HG03280 (cell line): ENCODE measurements at regions not wholly inside any gene's neighbourhood (a gene's known extent, or its start where the extent isn't known, plus 50 kb on each side); places are given as distances from the start of the nearest gene placed in this dataset.
"Not testable (repeated sequence)": the region's sequence is repeated elsewhere in the genome, so short reads cannot be mapped to it uniquely, and the experiment has no call there.

Source experiments
- ATAC-seq: cut with Tn5 transposase; IDR thresholded peaks from one replicate; pipeline ENCODE4 v1.9.1; 2021; ENCODE audit warnings: mild to moderate bottlenecking, moderate library complexity; ENCODE audit not compliant: unreplicated experiment

- ATAC-seq: no peak
Measured at GRCh38 chr5:114148253-114148652, 213.6 kb upstream of the KCNN2 start.

GRCh38 chr5:114148728-114149127 lies 213.1 kb upstream of the KCNN2 start:
- not testable (repeated sequence) for ATAC-seq

GRCh38 chr5:114152656-114153360 lies 209.1 kb upstream of the KCNN2 start:
- ATAC-seq: no peak

- no peak for ATAC-seq
Measured at GRCh38 chr5:114153392-114153791, 208.5 kb upstream of the KCNN2 start.

GRCh38 chr5:114153833-114154232 lies 208.0 kb upstream of the KCNN2 start:
- no peak for ATAC-seq

- no peak for ATAC-seq
Measured at GRCh38 chr5:114166081-114166480, 195.8 kb upstream of the KCNN2 start.

- ATAC-seq: no peak
Measured at GRCh38 chr5:114174131-114174530, 187.7 kb upstream of the KCNN2 start.

GRCh38 chr5:114174837-114175236 lies 187.0 kb upstream of the KCNN2 start:
- no peak for ATAC-seq

GRCh38 chr5:114176356-114176755 lies 185.5 kb upstream of the KCNN2 start:
- no peak for ATAC-seq

GRCh38 chr5:114179134-114179533 lies 182.7 kb upstream of the KCNN2 start:
- no peak for ATAC-seq

- ATAC-seq: no peak
Measured at GRCh38 chr5:114184006-114184405, 177.9 kb upstream of the KCNN2 start.

- ATAC-seq: no peak
Measured at GRCh38 chr5:114185274-114185673, 176.6 kb upstream of the KCNN2 start.

- no peak for ATAC-seq
Measured at GRCh38 chr5:114191441-114191840, 170.4 kb upstream of the KCNN2 start.

GRCh38 chr5:114192108-114192507 lies 169.8 kb upstream of the KCNN2 start:
- no peak for ATAC-seq

GRCh38 chr5:114201332-114201731 lies 160.5 kb upstream of the KCNN2 start:
- ATAC-seq: no peak

GRCh38 chr5:114204923-114205322 lies 156.9 kb upstream of the KCNN2 start:
- no peak for ATAC-seq

GRCh38 chr5:114206640-114207039 lies 155.2 kb upstream of the KCNN2 start:
- no peak for ATAC-seq

GRCh38 chr5:114207615-114208014 lies 154.3 kb upstream of the KCNN2 start:
- ATAC-seq: no peak

- no peak for ATAC-seq
Measured at GRCh38 chr5:114208120-114208519, 153.8 kb upstream of the KCNN2 start.

GRCh38 chr5:114208588-114208987 lies 153.3 kb upstream of the KCNN2 start:
- ATAC-seq: no peak

GRCh38 chr5:114210662-114211061 lies 151.2 kb upstream of the KCNN2 start:
- ATAC-seq: no peak

GRCh38 chr5:114221807-114222206 lies 140.1 kb upstream of the KCNN2 start:
- no peak for ATAC-seq

- peak; percentile 59 for ATAC-seq
Measured at GRCh38 chr5:114223866-114224265, 138.0 kb upstream of the KCNN2 start.
